ENCODE measurements at regions not wholly inside any gene's neighbourhood (a gene's known extent, or its start where the extent isn't known, plus 50 kb on each side); places are given as distances from the start of the nearest gene placed in this dataset.

- H3K9ac ChIP-seq (ENCODE audit: insufficient read depth, low read depth, low read length) = no peak overlapping the region
- no peaks in the 10 kb centered on the region for H3K36me3 ChIP-seq (replicated peaks in 1 of 2; ENCODE audit: control insufficient read depth in 1 of 2, insufficient read depth in 2 of 2, low read length in 2 of 2)
- ChIA-PET CTCF (ENCODE audit: low intra/inter-chr PET ratio, low total read pairs) (no interaction called here), POLR2A (no interaction called here)
- H3K9me3 ChIP-seq (ENCODE audit: low read length) = no peaks in the 10 kb centered on the region
- no peaks in the 10 kb centered on the region for H3K27me3 ChIP-seq (ENCODE audit: control insufficient read depth in 1 of 2, insufficient read depth in 2 of 2, low read length in 2 of 2)
- no peak overlapping the region for H3K4me2 ChIP-seq (ENCODE audit: low read depth, low read length)
- TF ChIP-seq PAXIP1 (CRISPR knock-in tag; conservative IDR thresholded peaks at IDR 0.05) (no peak), HNF1B (CRISPR knock-in tag; IDR thresholded peaks at IDR 0.05) (no peak), ZFP1 (CRISPR knock-in tag; IDR thresholded peaks at IDR 0.05) (no peak), SATB2 (CRISPR knock-in tag; IDR thresholded peaks at IDR 0.05) (no peak), ZNF260 (CRISPR knock-in tag; IDR thresholded peaks at IDR 0.05; ENCODE audit: borderline replicate concordance, low read depth) (no peak), TOE1 (CRISPR knock-in tag; IDR thresholded peaks at IDR 0.05) (no peak), CEBPB (IDR thresholded peaks at IDR 0.05; ENCODE audit: borderline replicate concordance, low read depth, low read length) (no peak)
- BruUV-seq (replicated peaks) = no TSS peak
- peaks cover 36% of the 10 kb centered on the region for H3K4me1 ChIP-seq (ENCODE audit: insufficient read depth, low read length)
- intact Hi-C loops (cut with micrococcal nuclease; ENCODE audit: unreplicated experiment) = no loop called here
- no peaks in the 10 kb centered on the region for H3K79me2 ChIP-seq (ENCODE audit: insufficient read depth, low read length)
- H4K20me1 ChIP-seq (ENCODE audit: insufficient read depth, low read length) = no peaks in the 10 kb centered on the region
- in situ Hi-C loops (cut with HindIII; ENCODE audit: extremely low pct_ligation_motif_present, low pct_unique_long_range_greater_than_20kb) = no loop called here
- no peak overlapping the region for H2AFZ ChIP-seq (ENCODE audit: low read length)
- H3K27ac ChIP-seq (ENCODE audit: extremely low read length, insufficient read depth, low read length) = no peak overlapping the region
- FAIRE-seq = no peak
- 32% methylated on average over 3 of the region's 3 CpGs for WGBS (ENCODE audit: low lambda C conversion rate)
- no peak for ATAC-seq
- H3K4me3 ChIP-seq (replicated peaks in 1 of 3; ENCODE audit: insufficient read depth in 1 of 3, low read depth in 2 of 3, low read length in 3 of 3) = no peak overlapping the region
- no peak for DNase-seq (ENCODE audit: low spot score)
These were observed 78.3 kb upstream of the ASIC2 start for GRCh38 chr17:33371377-33371776.

Data from HepG2 (cell line).